GM12892 (cell line): ENCODE measurements at regions not wholly inside any gene's neighbourhood (a gene's known extent, or its start where the extent isn't known, plus 50 kb on each side); places are given as distances from the start of the nearest gene placed in this dataset.

Experiments used
- POLR2A ChIP-seq: IDR thresholded peaks from 2 replicates; pipeline ENCODE4 v1.6.1; 2011; ENCODE audit warnings: low read depth, low read length, control low read depth
- POLR2AphosphoS5 ChIP-seq: IDR thresholded peaks from 2 replicates; pipeline ENCODE4 v1.6.1; 2011; ENCODE audit warnings: low read depth, low read length, control low read depth
- TAF1 ChIP-seq: IDR thresholded peaks from 2 replicates; pipeline ENCODE4 v1.6.1; 2011; ENCODE audit warnings: low read depth, mild to moderate bottlenecking, control low read depth, low read length, borderline replicate concordance

GRCh38 chr9:95810814-95811213, 64.7 kb upstream of the ERCC6L2 start:
- TF ChIP-seq POLR2AphosphoS5 (no peak), TAF1 (no peak), POLR2A (no peak)
